HEK293 (cell line): ENCODE measurements at regions not wholly inside any gene's neighbourhood (a gene's known extent, or its start where the extent isn't known, plus 50 kb on each side); places are given as distances from the start of the nearest gene placed in this dataset.

ENCODE experiments used
- CTCF ChIA-PET: fragments of 350-600 bp; formaldehyde crosslinking; extraction: SDS; loops from one replicate; lab custom pipeline; 2021; ENCODE audit warnings: antibody characterized with exemption; lab: Yijun Ruan, JAX
- POLR2A ChIA-PET: fragments of 300-600 bp; formaldehyde crosslinking; extraction: SDS; loops from one replicate; lab custom pipeline; 2020; ENCODE audit warnings: antibody characterized with exemption, inconsistent platforms; lab: Yijun Ruan, JAX
- H3K27ac ChIP-seq: fragments of 200-500 bp; sonication (Bioruptor generic); 2 replicates; pipeline ENCODE4 v1.5.1; 2014; ENCODE audit warnings: low read depth, low read length, control low read depth, inconsistent platforms; ENCODE audit errors: extremely low read depth
- H3K36me3 ChIP-seq, 2 experiments: fragments of 200-500 bp in 1 of 2; sonication (Bioruptor generic) in 1 of 2; 1 replicate in 1 of 2; 2 replicates in 1 of 2; pipeline ENCODE4 v1.5.1; 2014 to 2017; ENCODE audit warnings: inconsistent platforms in 2 of 2, low read length in 2 of 2; ENCODE audit not compliant: control insufficient read depth in 2 of 2, insufficient read depth in 1 of 2
- H3K4me1 ChIP-seq: fragments of 200-500 bp; sonication (Bioruptor generic); 2 replicates; pipeline ENCODE4 v1.5.1; 2014; ENCODE audit warnings: mild to moderate bottlenecking, low read length, inconsistent platforms; ENCODE audit not compliant: control insufficient read depth, insufficient read depth
- H3K4me3 ChIP-seq: 2 replicates; pipeline ENCODE4 v1.5.1; 2011; ENCODE audit warnings: low read depth, mild to moderate bottlenecking, control low read depth, low read length, moderate library complexity
- H3K9me3 ChIP-seq: fragments of 200-500 bp; sonication (Bioruptor generic); 2 replicates; pipeline ENCODE4 v1.5.1; 2014; ENCODE audit warnings: low read depth, low read length, inconsistent platforms; ENCODE audit not compliant: control insufficient read depth, insufficient read depth
- GLIS2 ChIP-seq: fragments of 450-650 bp; formaldehyde crosslinking; IDR thresholded peaks from 2 replicates; pipeline ENCODE4 v1.5.1; 2016; ENCODE audit warnings: missing biosample characterization, missing genetic modification characterization
- OVOL3 ChIP-seq: fragments of 450-650 bp; formaldehyde crosslinking; IDR thresholded peaks from 2 replicates; pipeline ENCODE4 v1.5.1; 2016; ENCODE audit warnings: missing biosample characterization, missing genetic modification characterization
- PRDM1 ChIP-seq: fragments of 450-650 bp; formaldehyde crosslinking; IDR thresholded peaks from 2 replicates; pipeline ENCODE4; 2016; ENCODE audit warnings: missing biosample characterization, missing genetic modification characterization
- SALL2 ChIP-seq: fragments of 450-650 bp; formaldehyde crosslinking; IDR thresholded peaks from 2 replicates; pipeline ENCODE4 v1.5.0; 2017; ENCODE audit warnings: missing biosample characterization, mild to moderate bottlenecking, missing genetic modification characterization, borderline replicate concordance
- ZBTB17 ChIP-seq: fragments of 450-650 bp; formaldehyde crosslinking; IDR thresholded peaks from 2 replicates; pipeline ENCODE4 v1.5.1; 2016; ENCODE audit warnings: missing biosample characterization, missing genetic modification characterization
- ZNF132 ChIP-seq: fragments of 450-650 bp; formaldehyde crosslinking; IDR thresholded peaks from 2 replicates; pipeline ENCODE4 v1.5.1; 2017; ENCODE audit warnings: missing biosample characterization, missing genetic modification characterization, borderline replicate concordance
- ZNF416 ChIP-seq: fragments of 450-650 bp; formaldehyde crosslinking; IDR thresholded peaks from 2 replicates; pipeline ENCODE4 v1.5.1; 2016; ENCODE audit warnings: missing biosample characterization, missing genetic modification characterization
- ZNF510 ChIP-seq: fragments of 450-650 bp; formaldehyde crosslinking; IDR thresholded peaks from 2 replicates; pipeline ENCODE4 v1.5.1; 2018; ENCODE audit warnings: mild to moderate bottlenecking, missing genetic modification characterization, missing biosample characterization; ENCODE audit not compliant: insufficient replicate concordance
- ZNF561 ChIP-seq: fragments of 450-650 bp; IDR thresholded peaks from 2 replicates; pipeline ENCODE4 v1.5.1; 2018; ENCODE audit warnings: missing biosample characterization, missing genetic modification characterization, borderline replicate concordance
- ZNF670 ChIP-seq: fragments of 450-650 bp; formaldehyde crosslinking; IDR thresholded peaks from 2 replicates; pipeline ENCODE4 v1.5.1; 2016; ENCODE audit warnings: missing biosample characterization, missing genetic modification characterization, low read depth
- ZNF777 ChIP-seq: fragments of 450-650 bp; formaldehyde crosslinking; IDR thresholded peaks from 2 replicates; pipeline ENCODE4 v1.5.1; 2017; ENCODE audit warnings: missing biosample characterization, missing genetic modification characterization, borderline replicate concordance
- TF ChIP-seq, protein P1 (sequence below): fragments of 450-650 bp; formaldehyde crosslinking; IDR thresholded peaks from 2 replicates; pipeline ENCODE4 v1.5.1; 2016; ENCODE audit warnings: missing biosample characterization, missing genetic modification characterization
- TF ChIP-seq, protein P2 (sequence below): fragments of 450-650 bp; IDR thresholded peaks from 2 replicates; pipeline ENCODE4 v1.5.1; 2018; ENCODE audit warnings: missing biosample characterization, mild to moderate bottlenecking, missing genetic modification characterization
- TF ChIP-seq, protein P3 (sequence below): fragments of 450-650 bp; formaldehyde crosslinking; IDR thresholded peaks from 2 replicates; pipeline ENCODE4 v1.5.1; 2016; ENCODE audit warnings: missing biosample characterization, missing genetic modification characterization
- TF ChIP-seq, protein P4 (sequence below): fragments of 450-650 bp; formaldehyde crosslinking; IDR thresholded peaks from 2 replicates; pipeline ENCODE4 v1.5.1; 2016; ENCODE audit warnings: missing biosample characterization, missing genetic modification characterization
- TF ChIP-seq, protein P5 (sequence below): fragments of 450-650 bp; formaldehyde crosslinking; IDR thresholded peaks from 2 replicates; pipeline ENCODE4 v1.5.1; 2016; ENCODE audit warnings: missing biosample characterization, missing genetic modification characterization
- TF ChIP-seq, protein P6 (sequence below): fragments of 450-650 bp; formaldehyde crosslinking; IDR thresholded peaks from 2 replicates; pipeline ENCODE4 v1.5.1; 2016; ENCODE audit warnings: missing biosample characterization, missing genetic modification characterization
- TF ChIP-seq, protein P7 (sequence below): fragments of 450-650 bp; formaldehyde crosslinking; IDR thresholded peaks from 2 replicates; pipeline ENCODE4 v1.5.1; 2016; ENCODE audit warnings: missing biosample characterization, missing genetic modification characterization

DNA sequence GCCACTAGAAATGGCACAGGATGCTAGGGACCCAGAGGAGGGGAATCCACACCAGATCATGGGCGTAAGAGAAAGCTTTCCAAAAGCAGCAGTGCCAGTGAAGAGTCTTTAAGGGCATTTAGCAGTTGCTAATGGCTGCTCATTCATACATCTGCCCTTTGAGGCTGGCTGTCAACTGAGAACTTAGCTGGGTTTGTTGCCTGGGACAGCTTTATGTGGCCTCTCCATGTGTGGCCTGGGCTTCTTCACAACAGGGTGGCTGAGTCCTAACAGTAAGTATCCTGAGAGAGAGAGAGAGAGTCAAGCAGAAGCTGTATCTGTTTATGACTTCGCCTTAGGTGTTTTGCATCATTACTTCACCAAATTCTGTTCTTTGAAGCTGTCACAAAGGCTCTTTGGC lies 286.1 kb upstream of the KCNJ16 start (continued):
- TF ChIP-seq, protein P1, sequence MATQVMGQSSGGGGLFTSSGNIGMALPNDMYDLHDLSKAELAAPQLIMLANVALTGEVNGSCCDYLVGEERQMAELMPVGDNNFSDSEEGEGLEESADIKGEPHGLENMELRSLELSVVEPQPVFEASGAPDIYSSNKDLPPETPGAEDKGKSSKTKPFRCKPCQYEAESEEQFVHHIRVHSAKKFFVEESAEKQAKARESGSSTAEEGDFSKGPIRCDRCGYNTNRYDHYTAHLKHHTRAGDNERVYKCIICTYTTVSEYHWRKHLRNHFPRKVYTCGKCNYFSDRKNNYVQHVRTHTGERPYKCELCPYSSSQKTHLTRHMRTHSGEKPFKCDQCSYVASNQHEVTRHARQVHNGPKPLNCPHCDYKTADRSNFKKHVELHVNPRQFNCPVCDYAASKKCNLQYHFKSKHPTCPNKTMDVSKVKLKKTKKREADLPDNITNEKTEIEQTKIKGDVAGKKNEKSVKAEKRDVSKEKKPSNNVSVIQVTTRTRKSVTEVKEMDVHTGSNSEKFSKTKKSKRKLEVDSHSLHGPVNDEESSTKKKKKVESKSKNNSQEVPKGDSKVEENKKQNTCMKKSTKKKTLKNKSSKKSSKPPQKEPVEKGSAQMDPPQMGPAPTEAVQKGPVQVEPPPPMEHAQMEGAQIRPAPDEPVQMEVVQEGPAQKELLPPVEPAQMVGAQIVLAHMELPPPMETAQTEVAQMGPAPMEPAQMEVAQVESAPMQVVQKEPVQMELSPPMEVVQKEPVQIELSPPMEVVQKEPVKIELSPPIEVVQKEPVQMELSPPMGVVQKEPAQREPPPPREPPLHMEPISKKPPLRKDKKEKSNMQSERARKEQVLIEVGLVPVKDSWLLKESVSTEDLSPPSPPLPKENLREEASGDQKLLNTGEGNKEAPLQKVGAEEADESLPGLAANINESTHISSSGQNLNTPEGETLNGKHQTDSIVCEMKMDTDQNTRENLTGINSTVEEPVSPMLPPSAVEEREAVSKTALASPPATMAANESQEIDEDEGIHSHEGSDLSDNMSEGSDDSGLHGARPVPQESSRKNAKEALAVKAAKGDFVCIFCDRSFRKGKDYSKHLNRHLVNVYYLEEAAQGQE (tag by site-specific recombination): no peak

DNA sequence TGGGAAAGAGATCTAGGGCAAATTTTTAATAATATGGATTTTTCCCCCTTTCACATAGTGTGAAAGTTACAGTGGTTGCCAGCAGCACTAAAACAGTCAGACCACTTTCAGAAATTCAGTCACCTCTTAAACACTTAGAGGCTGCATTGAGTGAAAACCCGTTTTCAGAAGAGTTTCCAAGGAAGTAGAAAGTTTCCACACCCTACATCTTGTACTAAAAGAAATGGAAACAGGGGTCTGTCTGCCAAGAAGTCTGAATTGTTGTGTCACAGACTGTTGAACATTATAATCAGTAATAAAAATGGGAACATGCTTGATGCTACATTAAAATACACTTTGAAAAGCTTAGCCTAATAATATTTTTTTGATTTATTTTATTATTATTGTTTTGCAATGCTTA lies 278.9 kb upstream of the KCNJ16 start:
- no peaks in the 10 kb centered on the region for H3K9me3 ChIP-seq
- no peak overlapping the region for H3K27ac ChIP-seq
- ChIA-PET POLR2A (no interaction called here), CTCF (interaction anchor here (0.6 to 1.2 kb wide), 2 partner anchors 11 to 75 kb away, joined by 3 to 4 read pairs; no protein-coding TSS in a partner anchor)
- TF ChIP-seq, protein P2, sequence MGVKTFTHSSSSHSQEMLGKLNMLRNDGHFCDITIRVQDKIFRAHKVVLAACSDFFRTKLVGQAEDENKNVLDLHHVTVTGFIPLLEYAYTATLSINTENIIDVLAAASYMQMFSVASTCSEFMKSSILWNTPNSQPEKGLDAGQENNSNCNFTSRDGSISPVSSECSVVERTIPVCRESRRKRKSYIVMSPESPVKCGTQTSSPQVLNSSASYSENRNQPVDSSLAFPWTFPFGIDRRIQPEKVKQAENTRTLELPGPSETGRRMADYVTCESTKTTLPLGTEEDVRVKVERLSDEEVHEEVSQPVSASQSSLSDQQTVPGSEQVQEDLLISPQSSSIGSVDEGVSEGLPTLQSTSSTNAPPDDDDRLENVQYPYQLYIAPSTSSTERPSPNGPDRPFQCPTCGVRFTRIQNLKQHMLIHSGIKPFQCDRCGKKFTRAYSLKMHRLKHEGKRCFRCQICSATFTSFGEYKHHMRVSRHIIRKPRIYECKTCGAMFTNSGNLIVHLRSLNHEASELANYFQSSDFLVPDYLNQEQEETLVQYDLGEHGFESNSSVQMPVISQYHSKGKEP (tag by site-specific recombination): no peak
- no peaks in the 10 kb centered on the region for H3K4me1 ChIP-seq
- no peaks in the 10 kb centered on the region for H3K36me3 ChIP-seq
- no peak overlapping the region for H3K4me3 ChIP-seq

DNA sequence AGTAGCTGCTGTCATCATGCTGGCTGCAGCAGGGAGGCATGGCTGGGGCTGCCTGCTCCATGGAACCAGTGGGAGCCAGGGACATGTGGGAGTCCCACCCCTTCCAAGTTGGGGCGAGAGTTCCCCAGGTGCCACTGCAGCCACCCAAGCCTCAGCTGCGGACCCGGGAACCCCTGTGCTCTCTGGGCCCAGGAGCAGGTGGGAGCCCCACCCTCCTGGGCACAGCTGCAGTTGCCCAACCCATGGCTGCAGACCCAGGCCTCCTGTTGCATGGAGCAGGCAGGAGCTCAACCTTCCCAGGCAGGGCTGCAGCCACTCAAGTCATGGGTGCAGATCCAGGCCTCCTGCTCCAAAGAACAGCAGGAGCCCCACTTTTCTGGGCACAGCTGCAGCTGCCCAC lies 274.2 kb upstream of the KCNJ16 start:
- POLR2A ChIA-PET: interaction anchor here (0.8 kb wide), 1 partner anchor 357 kb away, joined by 3 read pairs; no protein-coding TSS in a partner anchor
- Histone ChIP-seq H3K36me3 (no peaks in the 10 kb centered on the region), H3K4me3 (no peak overlapping the region), H3K4me1 (no peaks in the 10 kb centered on the region), H3K9me3 (no peaks in the 10 kb centered on the region), H3K27ac (no peak overlapping the region)
- CTCF ChIA-PET: interaction anchor here (0.6 kb wide), 1 partner anchor 233 kb away, joined by 3 read pairs; no protein-coding TSS in a partner anchor
- TF ChIP-seq SALL2 (tag by site-specific recombination) (no peak), PRDM1 (no peak), ZNF416 (tag by site-specific recombination) (no peak), ZNF510 (tag by site-specific recombination) (no peak), OVOL3 (tag by site-specific recombination) (no peak), ZNF561 (tag by site-specific recombination) (no peak), ZBTB17 (tag by site-specific recombination) (no peak), ZNF777 (tag by site-specific recombination) (no peak), ZNF132 (tag by site-specific recombination) (no peak), GLIS2 (tag by site-specific recombination) (no peak), ZNF670 (tag by site-specific recombination) (no peak)
- TF ChIP-seq, protein P3, sequence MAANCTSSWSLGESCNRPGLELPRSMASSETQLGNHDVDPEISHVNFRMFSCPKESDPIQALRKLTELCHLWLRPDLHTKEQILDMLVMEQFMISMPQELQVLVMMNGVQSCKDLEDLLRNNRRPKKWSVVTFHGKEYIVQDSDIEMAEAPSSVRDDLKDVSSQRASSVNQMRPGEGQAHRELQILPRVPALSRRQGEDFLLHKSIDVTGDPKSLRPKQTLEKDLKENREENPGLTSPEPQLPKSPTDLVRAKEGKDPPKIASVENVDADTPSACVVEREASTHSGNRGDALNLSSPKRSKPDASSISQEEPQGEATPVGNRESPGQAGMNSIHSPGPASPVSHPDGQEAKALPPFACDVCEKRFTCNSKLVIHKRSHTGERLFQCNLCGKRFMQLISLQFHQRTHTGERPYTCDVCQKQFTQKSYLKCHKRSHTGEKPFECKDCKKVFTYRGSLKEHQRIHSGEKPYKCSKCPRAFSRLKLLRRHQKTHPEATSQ: no peak
- TF ChIP-seq, protein P4, sequence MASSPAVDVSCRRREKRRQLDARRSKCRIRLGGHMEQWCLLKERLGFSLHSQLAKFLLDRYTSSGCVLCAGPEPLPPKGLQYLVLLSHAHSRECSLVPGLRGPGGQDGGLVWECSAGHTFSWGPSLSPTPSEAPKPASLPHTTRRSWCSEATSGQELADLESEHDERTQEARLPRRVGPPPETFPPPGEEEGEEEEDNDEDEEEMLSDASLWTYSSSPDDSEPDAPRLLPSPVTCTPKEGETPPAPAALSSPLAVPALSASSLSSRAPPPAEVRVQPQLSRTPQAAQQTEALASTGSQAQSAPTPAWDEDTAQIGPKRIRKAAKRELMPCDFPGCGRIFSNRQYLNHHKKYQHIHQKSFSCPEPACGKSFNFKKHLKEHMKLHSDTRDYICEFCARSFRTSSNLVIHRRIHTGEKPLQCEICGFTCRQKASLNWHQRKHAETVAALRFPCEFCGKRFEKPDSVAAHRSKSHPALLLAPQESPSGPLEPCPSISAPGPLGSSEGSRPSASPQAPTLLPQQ (tag by site-specific recombination): no peak
- TF ChIP-seq, protein P5, sequence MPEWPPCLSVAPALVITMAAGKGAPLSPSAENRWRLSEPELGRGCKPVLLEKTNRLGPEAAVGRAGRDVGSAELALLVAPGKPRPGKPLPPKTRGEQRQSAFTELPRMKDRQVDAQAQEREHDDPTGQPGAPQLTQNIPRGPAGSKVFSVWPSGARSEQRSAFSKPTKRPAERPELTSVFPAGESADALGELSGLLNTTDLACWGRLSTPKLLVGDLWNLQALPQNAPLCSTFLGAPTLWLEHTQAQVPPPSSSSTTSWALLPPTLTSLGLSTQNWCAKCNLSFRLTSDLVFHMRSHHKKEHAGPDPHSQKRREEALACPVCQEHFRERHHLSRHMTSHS (tag by site-specific recombination): no peak
- TF ChIP-seq, protein P6, sequence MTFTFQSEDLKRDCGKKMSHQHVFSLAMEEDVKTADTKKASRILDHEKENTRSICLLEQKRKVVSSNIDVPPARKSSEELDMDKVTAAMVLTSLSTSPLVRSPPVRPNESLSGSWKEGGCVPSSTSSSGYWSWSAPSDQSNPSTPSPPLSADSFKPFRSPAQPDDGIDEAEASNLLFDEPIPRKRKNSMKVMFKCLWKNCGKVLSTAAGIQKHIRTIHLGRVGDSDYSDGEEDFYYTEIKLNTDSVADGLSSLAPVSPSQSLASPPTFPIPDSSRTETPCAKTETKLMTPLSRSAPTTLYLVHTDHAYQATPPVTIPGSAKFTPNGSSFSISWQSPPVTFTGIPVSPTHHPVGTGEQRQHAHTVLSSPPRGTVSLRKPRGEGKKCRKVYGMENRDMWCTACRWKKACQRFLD (tag by site-specific recombination): no peak
- TF ChIP-seq, protein P7, sequence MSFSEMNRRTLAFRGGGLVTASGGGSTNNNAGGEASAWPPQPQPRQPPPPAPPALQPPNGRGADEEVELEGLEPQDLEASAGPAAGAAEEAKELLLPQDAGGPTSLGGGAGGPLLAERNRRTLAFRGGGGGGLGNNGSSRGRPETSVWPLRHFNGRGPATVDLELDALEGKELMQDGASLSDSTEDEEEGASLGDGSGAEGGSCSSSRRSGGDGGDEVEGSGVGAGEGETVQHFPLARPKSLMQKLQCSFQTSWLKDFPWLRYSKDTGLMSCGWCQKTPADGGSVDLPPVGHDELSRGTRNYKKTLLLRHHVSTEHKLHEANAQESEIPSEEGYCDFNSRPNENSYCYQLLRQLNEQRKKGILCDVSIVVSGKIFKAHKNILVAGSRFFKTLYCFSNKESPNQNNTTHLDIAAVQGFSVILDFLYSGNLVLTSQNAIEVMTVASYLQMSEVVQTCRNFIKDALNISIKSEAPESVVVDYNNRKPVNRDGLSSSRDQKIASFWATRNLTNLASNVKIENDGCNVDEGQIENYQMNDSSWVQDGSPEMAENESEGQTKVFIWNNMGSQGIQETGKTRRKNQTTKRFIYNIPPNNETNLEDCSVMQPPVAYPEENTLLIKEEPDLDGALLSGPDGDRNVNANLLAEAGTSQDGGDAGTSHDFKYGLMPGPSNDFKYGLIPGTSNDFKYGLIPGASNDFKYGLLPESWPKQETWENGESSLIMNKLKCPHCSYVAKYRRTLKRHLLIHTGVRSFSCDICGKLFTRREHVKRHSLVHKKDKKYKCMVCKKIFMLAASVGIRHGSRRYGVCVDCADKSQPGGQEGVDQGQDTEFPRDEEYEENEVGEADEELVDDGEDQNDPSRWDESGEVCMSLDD (tag by site-specific recombination): no peak
